Caco-2 (cell line): ENCODE measurements at regions not wholly inside any gene's neighbourhood (a gene's known extent, or its start where the extent isn't known, plus 50 kb on each side); places are given as distances from the start of the nearest gene placed in this dataset.

ENCODE experiments used
- BruUV-seq: library from RNA; stranded (reverse); fragments of 400-500 nt; replicated peaks from 2 replicates; lab custom pipeline; 2021; lab: Mats Ljungman, UMichigan
- CTCF ChIA-PET: fragments of 300-600 bp; sonication (Branson Sonifier 250); formaldehyde crosslinking; loops from one replicate; lab custom pipeline; 2022; ENCODE audit warnings: antibody characterized with exemption; lab: Charles Lee
- POLR2A ChIA-PET: fragments of 300-600 bp; sonication (Branson Sonifier 250); formaldehyde crosslinking; loops from one replicate; lab custom pipeline; 2022; ENCODE audit warnings: antibody characterized with exemption; lab: Charles Lee
- DNase-seq, 2 experiments: peaks; one replicate each; pipeline versions ENCODE4 v3.0.0 to v3.0.0-alpha.2; 2020 to 2022
- H3K27me3 ChIP-seq: replicated peaks from 2 replicates; pipeline ENCODE4 v1.6.0; 2011; ENCODE audit warnings: low read length; ENCODE audit not compliant: control insufficient read depth, insufficient read depth
- H3K36me3 ChIP-seq: 2 replicates; pipeline ENCODE4 v1.5.1; 2011; ENCODE audit warnings: low read length; ENCODE audit not compliant: control insufficient read depth, insufficient read depth
- H3K4me1 ChIP-seq: fragments of 250-450 bp; sonication (Bioruptor Pico); 2 replicates; pipeline ENCODE4 v1.5.1; 2020; ENCODE audit warnings: mild to moderate bottlenecking
- H3K4me3 ChIP-seq: 2 replicates; pipeline ENCODE4 v1.5.1; 2011; ENCODE audit warnings: low read depth, mild to moderate bottlenecking, control low read depth, low read length
- H3K9me3 ChIP-seq: fragments of 250-450 bp; sonication (Bioruptor Pico); 2 replicates; pipeline ENCODE4 v1.5.1; 2020; ENCODE audit warnings: mild to moderate bottlenecking, moderate library complexity
- H3K27ac Mint-ChIP-seq: one replicate; pipeline ENCODE4 v1.8.0; 2022; ENCODE audit warnings: mixed read lengths; ENCODE audit not compliant: unreplicated experiment
- H3K27me3 Mint-ChIP-seq: one replicate; pipeline ENCODE4 v1.8.0; 2022; ENCODE audit warnings: mixed read lengths; ENCODE audit not compliant: insufficient read depth, unreplicated experiment
- H3K36me3 Mint-ChIP-seq: one replicate; pipeline ENCODE4 v1.8.0; 2022; ENCODE audit warnings: mild to moderate bottlenecking, mixed read lengths; ENCODE audit not compliant: insufficient read depth, unreplicated experiment
- H3K4me1 Mint-ChIP-seq: one replicate; pipeline ENCODE4 v1.8.0; 2022; ENCODE audit warnings: low read depth, mixed read lengths; ENCODE audit not compliant: unreplicated experiment
- H3K4me3 Mint-ChIP-seq: one replicate; pipeline ENCODE4 v1.8.0; 2022; ENCODE audit warnings: mild to moderate bottlenecking, moderate library complexity, mixed read lengths; ENCODE audit not compliant: unreplicated experiment
- H3K9me3 Mint-ChIP-seq: one replicate; pipeline ENCODE4 v1.8.0; 2022; ENCODE audit warnings: mixed read lengths; ENCODE audit not compliant: unreplicated experiment
- intact Hi-C: fragments of 100-400 bp; cut with micrococcal nuclease; formaldehyde crosslinking; loops from one replicate; pipeline ENCODE4 v1.10.0; 2022; ENCODE audit not compliant: unreplicated experiment
- TF ChIP-seq, protein P1 (sequence below), 2 experiments: fragments of 200-600 bp in 1 of 2; IDR thresholded peaks; 1 replicate in 1 of 2; 2 replicates in 1 of 2; pipeline versions ENCODE4 v1.5.1 to v1.8.0; 2011 to 2022; ENCODE audit warnings: antibody characterized with exemption in 1 of 2, control low read depth in 1 of 2, inconsistent platforms in 1 of 2, low read depth in 1 of 2, low read length in 1 of 2, mild to moderate bottlenecking in 1 of 2, moderate library complexity in 1 of 2; ENCODE audit not compliant: insufficient read depth in 1 of 2, severe bottlenecking in 1 of 2, unreplicated experiment in 1 of 2

DNA sequence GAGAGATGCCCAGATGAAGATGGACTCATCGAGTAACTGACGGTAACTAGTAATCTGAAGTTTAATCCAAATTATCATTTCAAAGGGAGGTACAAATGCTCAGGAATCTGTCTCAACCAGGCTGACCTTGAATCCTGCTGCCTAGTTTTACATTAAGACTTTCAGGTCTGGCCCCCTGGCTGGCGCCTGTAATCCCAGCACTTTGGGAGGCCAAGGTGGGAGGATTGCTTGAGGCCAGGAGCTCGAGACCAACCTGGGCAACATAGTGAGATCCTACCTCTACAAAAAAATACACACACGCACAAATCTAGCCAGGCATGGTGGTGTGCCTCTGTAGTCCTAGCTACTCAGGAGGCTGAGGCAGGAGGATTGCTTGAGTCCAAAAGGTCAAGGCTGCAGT, 95.7 kb upstream of the AKT3 start:
- Histone ChIP-seq H3K4me1 (peaks cover 35% of the 10 kb centered on the region), H3K4me3 (no peak overlapping the region), H3K27me3 (no peaks in the 10 kb centered on the region), H3K9me3 (no peaks in the 10 kb centered on the region), H3K36me3 (no peaks in the 10 kb centered on the region)
- no peak for DNase-seq
- TF ChIP-seq, protein P1, sequence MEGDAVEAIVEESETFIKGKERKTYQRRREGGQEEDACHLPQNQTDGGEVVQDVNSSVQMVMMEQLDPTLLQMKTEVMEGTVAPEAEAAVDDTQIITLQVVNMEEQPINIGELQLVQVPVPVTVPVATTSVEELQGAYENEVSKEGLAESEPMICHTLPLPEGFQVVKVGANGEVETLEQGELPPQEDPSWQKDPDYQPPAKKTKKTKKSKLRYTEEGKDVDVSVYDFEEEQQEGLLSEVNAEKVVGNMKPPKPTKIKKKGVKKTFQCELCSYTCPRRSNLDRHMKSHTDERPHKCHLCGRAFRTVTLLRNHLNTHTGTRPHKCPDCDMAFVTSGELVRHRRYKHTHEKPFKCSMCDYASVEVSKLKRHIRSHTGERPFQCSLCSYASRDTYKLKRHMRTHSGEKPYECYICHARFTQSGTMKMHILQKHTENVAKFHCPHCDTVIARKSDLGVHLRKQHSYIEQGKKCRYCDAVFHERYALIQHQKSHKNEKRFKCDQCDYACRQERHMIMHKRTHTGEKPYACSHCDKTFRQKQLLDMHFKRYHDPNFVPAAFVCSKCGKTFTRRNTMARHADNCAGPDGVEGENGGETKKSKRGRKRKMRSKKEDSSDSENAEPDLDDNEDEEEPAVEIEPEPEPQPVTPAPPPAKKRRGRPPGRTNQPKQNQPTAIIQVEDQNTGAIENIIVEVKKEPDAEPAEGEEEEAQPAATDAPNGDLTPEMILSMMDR (IDR thresholded peaks at IDR 0.05; ENCODE audit: insufficient read depth in 1 of 2, low read depth in 1 of 2, low read length in 1 of 2, severe bottlenecking in 1 of 2, unreplicated experiment in 1 of 2) = no peak
- Mint-ChIP-seq H3K36me3 (no peaks in the 10 kb centered on the region), H3K4me3 (no peak overlapping the region), H3K27me3 (no peaks in the 10 kb centered on the region), H3K27ac (no peak overlapping the region), H3K4me1 (peaks cover 5% of the 10 kb centered on the region), H3K9me3 (no peaks in the 10 kb centered on the region)
- ChIA-PET CTCF (no interaction called here), POLR2A (no interaction called here)
- no TSS peak for BruUV-seq
- intact Hi-C loops = loop anchor here (2.0 kb wide), 2 partner anchors 233 to 327 kb away; no protein-coding TSS in a partner anchor

GRCh38 chr1:243944429-243945160, 94.6 kb upstream of the AKT3 start:
- Mint-ChIP-seq H3K27me3 (no peaks in the 10 kb centered on the region), H3K36me3 (no peaks in the 10 kb centered on the region), H3K4me3 (peak overlapping the region; percentile 63), H3K27ac (peak overlapping the region; percentile 48), H3K9me3 (no peaks in the 10 kb centered on the region), H3K4me1 (peaks cover 5% of the 10 kb centered on the region)
- no peaks in the 10 kb centered on the region for H3K27me3 ChIP-seq
- BruUV-seq = no TSS peak
- TF ChIP-seq, protein P1 (IDR thresholded peaks at IDR 0.05; ENCODE audit: insufficient read depth in 1 of 2, low read depth in 1 of 2, low read length in 1 of 2, severe bottlenecking in 1 of 2, unreplicated experiment in 1 of 2) = no peak
- no peaks in the 10 kb centered on the region for H3K9me3 ChIP-seq
- H3K4me3 ChIP-seq = peak overlapping the region; percentile 13
- ChIA-PET CTCF (interaction anchor here (0.6 to 0.8 kb wide), 2 partner anchors 16 to 41 kb away, joined by 3 to 5 read pairs; no protein-coding TSS in a partner anchor), POLR2A (no interaction called here)
- H3K4me1 ChIP-seq = peaks cover 35% of the 10 kb centered on the region
- intact Hi-C loops = loop anchor here (1.0 to 2.0 kb wide), 4 partner anchors 10 to 328 kb away; no protein-coding TSS in a partner anchor
- H3K36me3 ChIP-seq = no peaks in the 10 kb centered on the region
- peak; percentile 76 to 82 for DNase-seq

DNA sequence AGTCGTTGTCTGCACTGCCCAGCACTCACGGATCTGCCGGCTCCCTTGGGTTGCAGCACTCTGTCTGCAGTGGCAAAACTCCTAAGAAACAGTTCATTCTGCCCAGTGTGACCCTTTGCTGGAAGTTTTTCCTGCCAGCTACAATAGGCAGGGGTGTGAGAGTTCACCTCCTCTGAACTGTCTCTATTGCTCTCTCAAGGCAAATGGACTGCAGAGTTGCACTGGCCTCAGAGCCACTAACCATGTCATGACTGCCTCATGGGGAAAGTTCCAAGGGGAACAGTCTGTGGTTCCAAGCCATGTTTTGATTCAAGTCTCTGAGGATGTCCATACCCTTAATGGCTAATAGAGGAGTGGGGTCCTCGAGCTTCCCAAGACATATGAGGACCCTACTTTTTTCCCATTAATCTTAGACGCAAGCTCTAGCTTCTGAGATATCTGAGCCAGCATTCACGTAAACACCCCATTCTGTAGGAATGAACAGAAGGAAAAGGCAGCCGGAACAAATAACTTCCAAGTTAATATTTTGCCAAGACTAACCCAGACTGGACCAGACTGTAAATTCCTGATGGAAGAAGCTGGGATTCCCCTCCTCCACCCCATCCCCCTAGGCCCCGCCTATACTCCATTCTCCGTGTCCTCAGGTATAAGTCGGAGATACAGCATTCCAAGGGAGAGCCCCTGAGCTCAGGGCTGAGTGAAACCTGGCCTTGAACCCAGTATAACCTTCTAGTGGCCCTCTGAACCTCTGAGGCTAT, 93.8 kb upstream of the AKT3 start:
- H3K9me3 Mint-ChIP-seq = no peaks in the 10 kb centered on the region
- TF ChIP-seq, protein P1 (IDR thresholded peaks at IDR 0.05; ENCODE audit: insufficient read depth in 1 of 2, low read depth in 1 of 2, low read length in 1 of 2, severe bottlenecking in 1 of 2, unreplicated experiment in 1 of 2) = no peak
- Histone ChIP-seq H3K36me3 (no peaks in the 10 kb centered on the region), H3K9me3 (no peaks in the 10 kb centered on the region), H3K4me1 (peaks cover 35% of the 10 kb centered on the region), H3K27me3 (no peaks in the 10 kb centered on the region), H3K4me3 (peak overlapping the region; percentile 13)
- CTCF ChIA-PET = interaction anchor here (0.6 to 0.8 kb wide), 2 partner anchors 15 to 40 kb away, joined by 3 to 5 read pairs; no protein-coding TSS in a partner anchor
- no peaks in the 10 kb centered on the region for H3K27me3 Mint-ChIP-seq
- H3K27ac Mint-ChIP-seq = peak overlapping the region; percentile 48
- POLR2A ChIA-PET = no interaction called here
- DNase-seq = peak; percentile 65 to 74
- BruUV-seq = no TSS peak
- H3K4me3 Mint-ChIP-seq = peak overlapping the region; percentile 63
- H3K36me3 Mint-ChIP-seq = no peaks in the 10 kb centered on the region
- intact Hi-C loops = loop anchor here (1.0 to 2.0 kb wide), 4 partner anchors 10 to 329 kb away; no protein-coding TSS in a partner anchor
- peaks cover 13% of the 10 kb centered on the region for H3K4me1 Mint-ChIP-seq
